Stomach (tissue), 8 donors: ENCODE measurements at regions not wholly inside any gene's neighbourhood (a gene's known extent, or its start where the extent isn't known, plus 50 kb on each side); places are given as distances from the start of the nearest gene placed in this dataset.
A peak's percentile ranks its signal among the peaks of the same experiment; 100 is the strongest.

Source experiments
- DNase-seq, 2 donors: peaks; one replicate each; pipeline versions ENCODE4 v3.0.0 to v3.0.0-alpha.2; 2013 to 2019
- H3K27ac ChIP-seq, 5 donors: fragments of 200-600 bp in 4 of 5; sonication (generic) in 4 of 5; one replicate each; pipeline ENCODE4 v1.5.1; 2013 to 2019; ENCODE audit warnings: mild to moderate bottlenecking in 1 of 5, moderate library complexity in 1 of 5
- H3K27me3 ChIP-seq, 3 donors: fragments of 200-600 bp; sonication (generic); one replicate each; pipeline ENCODE4 v1.5.1; 2017 to 2019; ENCODE audit warnings: mixed run types in 1 of 3
- H3K36me3 ChIP-seq, 4 donors: fragments of 200-600 bp; sonication (generic); 1 replicate in 3 of 4; 2 replicates in 1 of 4; pipeline ENCODE4 v1.5.1; 2016 to 2019
- H3K4me1 ChIP-seq, 4 donors: fragments of 200-600 bp; sonication (generic); one replicate each; pipeline ENCODE4 v1.5.1; 2016 to 2019
- H3K4me3 ChIP-seq, 4 donors: fragments of 200-600 bp; sonication (generic) in 3 of 4; one replicate each; pipeline ENCODE4 v1.5.1; 2016 to 2019; ENCODE audit warnings: mild to moderate bottlenecking in 1 of 4
- H3K9me3 ChIP-seq, 4 donors: fragments of 200-600 bp; sonication (generic); one replicate each; pipeline ENCODE4 v1.5.1; 2016 to 2019
- EP300 ChIP-seq: sonication (generic); formaldehyde crosslinking; IDR thresholded peaks from one replicate; pipeline ENCODE4 v1.6.1; 2017; ENCODE audit warnings: antibody characterized with exemption
- POLR2A ChIP-seq, 4 donors: fragments of 450-650 bp; IDR thresholded peaks; one replicate each; pipeline ENCODE4 v1.6.1; 2016; ENCODE audit warnings: antibody characterized with exemption in 4 of 4, control low read depth in 2 of 4, mild to moderate bottlenecking in 1 of 4, moderate library complexity in 1 of 4
- POLR2AphosphoS5 ChIP-seq, 3 donors: sonication (generic); formaldehyde crosslinking; IDR thresholded peaks; one replicate each; pipeline ENCODE4 v1.6.1; 2016; ENCODE audit warnings: antibody characterized with exemption in 3 of 3
- WGBS, 5 donors: extraction: QIAGEN DNeasy Blood & Tissue Kit in 3 of 5; methylation state at CpG; one replicate each; pipeline versions ENCODE4 v1.1.5 to v1.1.7; 2013 to 2018; 5-methylcytosine and 5-hydroxymethylcytosine counted together
- intact Hi-C: fragments of 100-400 bp; cut with DNase I; formaldehyde crosslinking; loops from one replicate; pipeline ENCODE4 v1.15.1; 2023; ENCODE audit warnings: low total_unique reads
- TF ChIP-seq, protein P1 (sequence below), 7 experiments: fragments of 450-650 bp in 4 of 7; fragments of 200-600 bp in 3 of 7; sonication (generic) in 3 of 7; IDR thresholded peaks; one replicate each; pipeline ENCODE4 v1.5.1; 2016 to 2019; ENCODE audit warnings: antibody characterized with exemption in 7 of 7, control low read depth in 2 of 7, mild to moderate bottlenecking in 1 of 7
- donor health status: healthy with polysubstance abuse.
- donor health status: Bipolar disorder and iron deficiency.
- donor health status: healthy.

DNA sequence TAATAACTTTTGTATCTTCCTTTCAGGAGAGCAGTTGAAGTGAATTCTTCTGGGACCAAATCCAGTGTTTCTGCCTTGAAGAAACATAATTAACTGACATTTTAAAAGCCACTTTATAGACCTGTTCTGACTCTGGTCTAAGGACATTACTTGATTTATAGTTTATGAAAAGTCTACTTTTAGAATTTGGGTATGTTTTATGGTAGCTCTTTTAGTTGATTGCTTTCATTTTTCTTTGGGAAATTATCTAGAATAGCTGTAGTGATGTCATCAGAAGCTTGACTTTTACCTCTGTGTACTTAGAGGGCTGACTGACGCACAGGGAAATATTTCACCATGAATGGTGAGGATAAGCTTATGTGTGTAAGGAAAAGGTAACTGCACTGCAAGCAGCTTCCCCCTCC lies 131.8 kb upstream of the LIMCH1 start:
- no peak overlapping the region for H3K4me3 ChIP-seq
- peaks cover 0 to 9% (median 0%) of the 10 kb centered on the region in 4 donors for H3K4me1 ChIP-seq
- no peaks in the 10 kb centered on the region for H3K27me3 ChIP-seq
- no peaks in the 10 kb centered on the region for H3K36me3 ChIP-seq
- DNase-seq: peak in 1 of 2 donors; percentile 41
- TF ChIP-seq EP300: no peak
- TF ChIP-seq, protein P1, sequence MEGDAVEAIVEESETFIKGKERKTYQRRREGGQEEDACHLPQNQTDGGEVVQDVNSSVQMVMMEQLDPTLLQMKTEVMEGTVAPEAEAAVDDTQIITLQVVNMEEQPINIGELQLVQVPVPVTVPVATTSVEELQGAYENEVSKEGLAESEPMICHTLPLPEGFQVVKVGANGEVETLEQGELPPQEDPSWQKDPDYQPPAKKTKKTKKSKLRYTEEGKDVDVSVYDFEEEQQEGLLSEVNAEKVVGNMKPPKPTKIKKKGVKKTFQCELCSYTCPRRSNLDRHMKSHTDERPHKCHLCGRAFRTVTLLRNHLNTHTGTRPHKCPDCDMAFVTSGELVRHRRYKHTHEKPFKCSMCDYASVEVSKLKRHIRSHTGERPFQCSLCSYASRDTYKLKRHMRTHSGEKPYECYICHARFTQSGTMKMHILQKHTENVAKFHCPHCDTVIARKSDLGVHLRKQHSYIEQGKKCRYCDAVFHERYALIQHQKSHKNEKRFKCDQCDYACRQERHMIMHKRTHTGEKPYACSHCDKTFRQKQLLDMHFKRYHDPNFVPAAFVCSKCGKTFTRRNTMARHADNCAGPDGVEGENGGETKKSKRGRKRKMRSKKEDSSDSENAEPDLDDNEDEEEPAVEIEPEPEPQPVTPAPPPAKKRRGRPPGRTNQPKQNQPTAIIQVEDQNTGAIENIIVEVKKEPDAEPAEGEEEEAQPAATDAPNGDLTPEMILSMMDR (IDR thresholded peaks at IDR 0.05): no peak
- no peak for TF ChIP-seq POLR2AphosphoS5 (IDR thresholded peaks at IDR 0.05)
- no peak for TF ChIP-seq POLR2A (IDR thresholded peaks at IDR 0.05)
- WGBS, 5 donors: 36 to 48% (median 45%) methylated on average over 1 of the region's 1 CpG
- H3K9me3 ChIP-seq: no peaks in the 10 kb centered on the region
- no peak overlapping the region for H3K27ac ChIP-seq
- intact Hi-C loops: no loop called here

DNA sequence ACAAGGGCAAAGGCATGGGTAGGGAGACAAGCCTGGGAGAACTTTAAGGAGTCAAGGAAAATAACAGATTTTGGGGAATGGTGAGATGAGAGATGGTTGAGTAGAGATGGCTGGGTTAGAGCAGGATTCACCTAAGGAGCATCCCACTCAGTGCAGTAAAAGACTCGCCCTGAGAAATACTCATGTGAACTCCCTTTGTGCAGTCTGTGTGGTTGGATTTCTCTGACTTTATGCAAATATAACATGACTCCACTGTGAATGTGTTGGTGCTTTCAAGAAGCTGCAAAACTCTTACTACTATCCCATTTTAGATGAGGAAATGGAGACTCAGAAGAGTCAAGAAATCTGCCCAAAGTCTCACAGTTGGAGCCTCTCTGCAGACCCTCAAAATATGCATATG lies 129.8 kb upstream of the LIMCH1 start:
- Histone ChIP-seq H3K27ac (no peak overlapping the region), H3K4me3 (no peak overlapping the region), H3K27me3 (no peaks in the 10 kb centered on the region), H3K36me3 (no peaks in the 10 kb centered on the region), H3K4me1 (peaks cover 0 to 10% (median 3%) of the 10 kb centered on the region in 4 donors), H3K9me3 (no peaks in the 10 kb centered on the region)
- 4 to 89% (median 44%) methylated on average over 1 of the region's 1 CpG for WGBS, 5 donors
- intact Hi-C loops: no loop called here
- no peak for DNase-seq
- TF ChIP-seq, protein P1 (IDR thresholded peaks at IDR 0.05): no peak
- TF ChIP-seq POLR2AphosphoS5 (IDR thresholded peaks at IDR 0.05) (no peak), EP300 (no peak), POLR2A (IDR thresholded peaks at IDR 0.05) (no peak)

DNA sequence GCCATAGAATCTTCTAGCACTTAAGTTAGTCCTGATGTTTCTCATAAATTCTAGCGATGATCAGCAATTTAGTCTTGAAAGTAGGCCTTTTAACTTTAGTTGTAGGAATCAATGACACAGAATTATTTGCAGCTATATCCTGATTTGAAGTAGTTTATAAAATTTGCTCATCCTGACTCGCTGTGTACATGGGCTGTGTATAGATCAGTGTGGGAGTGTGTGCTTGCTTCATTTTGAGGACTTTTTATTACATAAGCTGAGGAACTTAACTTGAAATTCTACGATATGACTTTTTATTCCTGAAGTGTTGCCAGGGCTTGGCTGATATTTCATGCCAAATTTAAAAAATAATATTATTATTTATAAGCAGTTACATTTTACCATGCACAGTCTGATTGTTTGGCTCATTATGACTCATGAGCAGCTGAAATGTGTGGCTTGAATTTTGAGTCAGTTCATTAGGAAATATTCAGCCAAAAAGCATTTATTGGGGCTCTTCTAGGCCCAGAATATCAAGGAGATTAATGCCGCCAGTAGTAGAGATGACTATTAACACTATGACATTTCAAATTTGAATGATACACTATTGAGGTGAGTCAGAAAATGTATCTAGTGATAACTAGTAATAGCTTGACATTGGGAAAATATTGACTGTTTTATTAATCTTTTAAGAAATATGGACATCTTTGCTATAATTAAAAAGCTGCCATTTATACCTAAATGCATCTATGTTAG lies 128.9 kb upstream of the LIMCH1 start:
- H3K4me3 ChIP-seq: no peak overlapping the region
- no peaks in the 10 kb centered on the region for H3K36me3 ChIP-seq
- WGBS, 5 donors: 62 to 86% (median 72%) methylated on average over 4 of the region's 4 CpGs
- DNase-seq: no peak
- H3K27me3 ChIP-seq: no peaks in the 10 kb centered on the region
- H3K4me1 ChIP-seq: peaks cover 5 to 19% (median 10%) of the 10 kb centered on the region in 4 donors
- H3K27ac ChIP-seq: no peak overlapping the region
- no peaks in the 10 kb centered on the region for H3K9me3 ChIP-seq
- no peak for TF ChIP-seq POLR2A (IDR thresholded peaks at IDR 0.05)
- no peak for TF ChIP-seq POLR2AphosphoS5 (IDR thresholded peaks at IDR 0.05)
- TF ChIP-seq EP300: no peak
- TF ChIP-seq, protein P1 (IDR thresholded peaks at IDR 0.05): no peak
- intact Hi-C loops: no loop called here

DNA sequence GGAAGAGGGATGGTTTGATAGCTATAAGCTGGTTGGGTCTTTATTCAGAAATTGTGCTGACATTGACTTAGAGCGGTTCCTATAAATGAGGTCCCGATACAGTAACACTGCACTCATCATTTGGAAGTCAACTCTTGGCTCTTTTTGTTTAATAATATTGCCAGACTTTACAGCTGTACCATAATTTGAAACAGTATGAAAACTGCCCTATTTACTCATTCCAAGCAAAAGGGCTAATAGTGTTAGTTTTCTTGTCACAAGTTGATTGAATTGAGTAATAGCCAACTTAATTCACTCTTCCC lies 128.4 kb upstream of the LIMCH1 start:
- no peak overlapping the region for H3K4me3 ChIP-seq
- no peak overlapping the region for H3K27ac ChIP-seq
- TF ChIP-seq POLR2AphosphoS5 (IDR thresholded peaks at IDR 0.05) (no peak), EP300 (no peak), POLR2A (IDR thresholded peaks at IDR 0.05) (no peak)
- TF ChIP-seq, protein P1 (IDR thresholded peaks at IDR 0.05): no peak
- no peak for DNase-seq
- no peaks in the 10 kb centered on the region for H3K36me3 ChIP-seq
- WGBS, 5 donors: 85 to 100% (median 96%) methylated on average over 2 of the region's 2 CpGs
- no peaks in the 10 kb centered on the region for H3K27me3 ChIP-seq
- intact Hi-C loops: no loop called here
- H3K4me1 ChIP-seq: peaks cover 6 to 22% (median 14%) of the 10 kb centered on the region in 4 donors
- no peaks in the 10 kb centered on the region for H3K9me3 ChIP-seq
